ENCODE measurements at regions not wholly inside any gene's neighbourhood (a gene's known extent, or its start where the extent isn't known, plus 50 kb on each side); places are given as distances from the start of the nearest gene placed in this dataset.

- no peak for DNase-seq
Observed at GRCh38 chr9:19840953-19841352, 52.1 kb upstream of the SLC24A2 start.

Measured in fibroblast of skin of scalp (primary cell).